ENCODE measurements at regions not wholly inside any gene's neighbourhood (a gene's known extent, or its start where the extent isn't known, plus 50 kb on each side); places are given as distances from the start of the nearest gene placed in this dataset.

DNA sequence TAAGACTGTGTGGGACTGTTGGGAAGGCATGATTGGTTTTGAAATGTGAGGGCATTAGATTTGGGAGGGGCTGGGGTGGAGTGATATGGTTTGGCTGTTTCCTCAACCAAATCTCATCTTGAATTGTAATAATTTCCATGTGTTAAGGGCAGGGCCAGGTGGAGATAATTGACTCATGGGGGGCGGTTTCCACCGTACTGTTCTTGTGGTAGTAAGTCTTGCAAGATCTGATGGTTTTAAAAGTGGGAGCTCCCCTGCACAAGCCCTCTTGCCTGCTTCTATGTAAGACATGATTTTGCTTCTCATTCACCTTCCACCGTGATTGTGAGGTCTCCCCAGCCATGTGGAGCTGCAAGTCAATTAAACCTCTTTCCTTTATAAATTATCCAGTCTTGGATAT lies 76.6 kb upstream of the PPFIA2 start:
- Histone ChIP-seq H3K4me2 (ENCODE audit: insufficient read depth, low read length) (no peak overlapping the region), H2AFZ (ENCODE audit: low read length) (no peak overlapping the region), H3K36me3 (ENCODE audit: insufficient read depth, low read length) (no peaks in the 10 kb centered on the region), H3K79me2 (ENCODE audit: insufficient read depth, low read length) (no peaks in the 10 kb centered on the region), H4K20me1 (ENCODE audit: insufficient read depth, low read length) (no peaks in the 10 kb centered on the region), H3K4me3 (ENCODE audit: insufficient read depth, low read length) (no peak overlapping the region), H3K9me3 (ENCODE audit: low read depth, low read length) (no peaks in the 10 kb centered on the region), H3K4me1 (ENCODE audit: insufficient read depth, low read length) (no peaks in the 10 kb centered on the region), H3K27me3 (ENCODE audit: insufficient read depth, low read length) (no peaks in the 10 kb centered on the region), H3K27ac (ENCODE audit: low read depth, low read length) (no peak overlapping the region)
- no peak for TF ChIP-seq CTCF (IDR thresholded peaks at IDR 0.05; ENCODE audit: extremely low read depth, low read depth, low read length)
- no peak for DNase-seq (ENCODE audit: insufficient read length, low spot score, missing footprints)

DNA sequence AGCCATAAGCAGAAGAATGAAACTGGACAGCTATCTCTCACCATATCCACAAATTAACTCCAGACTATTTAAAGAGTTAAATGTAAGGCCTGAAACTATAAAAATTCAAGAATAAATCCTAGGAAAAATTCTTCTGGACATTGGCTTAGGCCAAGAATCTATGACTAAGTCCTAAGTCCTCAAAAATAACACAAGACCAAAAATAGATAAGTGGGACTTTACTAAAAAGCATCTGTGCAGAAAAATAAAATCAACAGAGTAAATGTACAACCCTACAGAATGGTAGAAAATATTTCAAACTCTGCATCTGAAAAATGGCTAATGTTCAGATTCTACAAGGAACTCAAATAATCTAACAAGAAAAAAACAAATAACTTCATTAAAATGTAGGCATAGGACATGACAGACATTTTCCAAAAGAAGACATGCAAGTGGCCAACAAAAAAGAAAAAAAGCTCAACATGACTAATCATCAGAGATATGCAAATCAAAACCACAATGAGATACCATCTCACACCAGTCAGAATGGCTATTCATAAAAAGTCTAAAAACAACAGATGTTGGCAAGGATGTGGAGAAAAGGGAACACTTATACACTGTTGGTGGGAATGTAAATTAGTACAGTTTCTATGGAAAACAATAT lies 61.0 kb upstream of the PPFIA2 start:
- DNase-seq (ENCODE audit: insufficient read length, low spot score, missing footprints) = no peak
- H2AFZ ChIP-seq (ENCODE audit: low read length) = no peak overlapping the region

DNA sequence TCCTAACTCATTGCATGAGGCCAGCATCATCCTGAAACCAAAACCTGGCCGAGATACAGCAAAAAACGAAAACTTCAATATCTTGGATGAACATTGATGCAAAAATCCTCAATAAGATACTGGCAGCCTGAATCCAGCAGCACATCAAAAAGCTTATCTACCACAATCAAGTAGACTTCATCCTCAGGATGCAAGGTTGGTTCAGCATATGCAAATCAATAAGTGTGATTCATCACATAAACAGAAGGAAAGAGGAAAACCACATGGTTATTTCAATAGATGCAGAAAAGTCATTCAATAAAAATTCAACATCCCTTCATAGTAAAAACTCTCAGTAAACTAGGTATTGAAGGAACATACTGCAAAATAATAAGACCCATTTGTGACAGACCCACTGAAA lies 56.5 kb upstream of the PPFIA2 start:
- no peak for TF ChIP-seq CTCF (IDR thresholded peaks at IDR 0.05; ENCODE audit: extremely low read depth, low read depth, low read length)

More for the DNA sequence above, 61.0 kb upstream of the PPFIA2 start:
- no peak overlapping the region for H3K4me3 ChIP-seq (ENCODE audit: insufficient read depth, low read length)
- TF ChIP-seq CTCF (IDR thresholded peaks at IDR 0.05; ENCODE audit: extremely low read depth, low read depth, low read length) = no peak
- H3K4me1 ChIP-seq (ENCODE audit: insufficient read depth, low read length) = no peaks in the 10 kb centered on the region
- no peaks in the 10 kb centered on the region for H3K79me2 ChIP-seq (ENCODE audit: insufficient read depth, low read length)
- H3K36me3 ChIP-seq (ENCODE audit: insufficient read depth, low read length) = no peaks in the 10 kb centered on the region
- no peaks in the 10 kb centered on the region for H3K27me3 ChIP-seq (ENCODE audit: insufficient read depth, low read length)
- H3K9me3 ChIP-seq (ENCODE audit: low read depth, low read length) = no peaks in the 10 kb centered on the region
- no peak overlapping the region for H3K4me2 ChIP-seq (ENCODE audit: insufficient read depth, low read length)
- H4K20me1 ChIP-seq (ENCODE audit: insufficient read depth, low read length) = no peaks in the 10 kb centered on the region
- H3K27ac ChIP-seq (ENCODE audit: low read depth, low read length) = no peak overlapping the region

GRCh38 chr12:81811778-81812125 lies 52.6 kb upstream of the PPFIA2 start:
- no peaks in the 10 kb centered on the region for H3K79me2 ChIP-seq (ENCODE audit: insufficient read depth, low read length)
- no peak overlapping the region for H2AFZ ChIP-seq (ENCODE audit: low read length)
- H4K20me1 ChIP-seq (ENCODE audit: insufficient read depth, low read length) = no peaks in the 10 kb centered on the region
- H3K4me2 ChIP-seq (ENCODE audit: insufficient read depth, low read length) = no peak overlapping the region
- no peak for TF ChIP-seq CTCF (IDR thresholded peaks at IDR 0.05; ENCODE audit: extremely low read depth, low read depth, low read length)
- H3K36me3 ChIP-seq (ENCODE audit: insufficient read depth, low read length) = no peaks in the 10 kb centered on the region
- H3K27ac ChIP-seq (ENCODE audit: low read depth, low read length) = no peak overlapping the region
- peaks cover 3% of the 10 kb centered on the region for H3K4me1 ChIP-seq (ENCODE audit: insufficient read depth, low read length)
- no peak for DNase-seq (ENCODE audit: insufficient read length, low spot score, missing footprints)
- no peaks in the 10 kb centered on the region for H3K9me3 ChIP-seq (ENCODE audit: low read depth, low read length)
- no peak overlapping the region for H3K4me3 ChIP-seq (ENCODE audit: insufficient read depth, low read length)
- no peaks in the 10 kb centered on the region for H3K27me3 ChIP-seq (ENCODE audit: insufficient read depth, low read length)

More for the DNA sequence above, 56.5 kb upstream of the PPFIA2 start:
- H3K4me1 ChIP-seq (ENCODE audit: insufficient read depth, low read length) = peaks cover 3% of the 10 kb centered on the region
- H3K27ac ChIP-seq (ENCODE audit: low read depth, low read length) = no peak overlapping the region
- H2AFZ ChIP-seq (ENCODE audit: low read length) = no peak overlapping the region
- no peaks in the 10 kb centered on the region for H3K79me2 ChIP-seq (ENCODE audit: insufficient read depth, low read length)
- no peak overlapping the region for H3K4me3 ChIP-seq (ENCODE audit: insufficient read depth, low read length)
- no peaks in the 10 kb centered on the region for H4K20me1 ChIP-seq (ENCODE audit: insufficient read depth, low read length)
- H3K27me3 ChIP-seq (ENCODE audit: insufficient read depth, low read length) = no peaks in the 10 kb centered on the region
- H3K9me3 ChIP-seq (ENCODE audit: low read depth, low read length) = no peaks in the 10 kb centered on the region
- no peaks in the 10 kb centered on the region for H3K36me3 ChIP-seq (ENCODE audit: insufficient read depth, low read length)
- no peak for DNase-seq (ENCODE audit: insufficient read length, low spot score, missing footprints)
- no peak overlapping the region for H3K4me2 ChIP-seq (ENCODE audit: insufficient read depth, low read length)

Measured in osteoblast (primary cell).